ENCODE measurements at regions not wholly inside any gene's neighbourhood (a gene's known extent, or its start where the extent isn't known, plus 50 kb on each side); places are given as distances from the start of the nearest gene placed in this dataset.

DNA sequence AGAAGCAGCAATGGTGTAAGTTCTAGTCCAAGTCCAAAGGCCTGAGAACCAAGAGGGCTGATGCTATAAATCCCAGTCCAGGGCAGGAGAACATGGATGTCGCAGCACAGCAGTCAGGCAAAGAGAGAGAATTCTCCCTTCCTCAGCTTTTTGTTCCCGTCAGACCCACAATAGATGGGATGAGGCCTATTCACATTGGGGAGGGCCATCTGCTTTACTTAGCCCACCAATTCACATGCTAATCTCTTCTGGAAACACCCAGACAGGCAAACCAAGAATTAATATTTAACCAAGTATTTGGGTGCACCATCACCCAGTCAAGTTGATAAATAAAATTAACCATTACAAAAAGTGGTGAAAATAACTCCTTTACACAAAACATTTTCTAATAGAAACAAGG lies 511.7 kb upstream of the UBE2E2 start:
- TF ChIP-seq, protein P1, sequence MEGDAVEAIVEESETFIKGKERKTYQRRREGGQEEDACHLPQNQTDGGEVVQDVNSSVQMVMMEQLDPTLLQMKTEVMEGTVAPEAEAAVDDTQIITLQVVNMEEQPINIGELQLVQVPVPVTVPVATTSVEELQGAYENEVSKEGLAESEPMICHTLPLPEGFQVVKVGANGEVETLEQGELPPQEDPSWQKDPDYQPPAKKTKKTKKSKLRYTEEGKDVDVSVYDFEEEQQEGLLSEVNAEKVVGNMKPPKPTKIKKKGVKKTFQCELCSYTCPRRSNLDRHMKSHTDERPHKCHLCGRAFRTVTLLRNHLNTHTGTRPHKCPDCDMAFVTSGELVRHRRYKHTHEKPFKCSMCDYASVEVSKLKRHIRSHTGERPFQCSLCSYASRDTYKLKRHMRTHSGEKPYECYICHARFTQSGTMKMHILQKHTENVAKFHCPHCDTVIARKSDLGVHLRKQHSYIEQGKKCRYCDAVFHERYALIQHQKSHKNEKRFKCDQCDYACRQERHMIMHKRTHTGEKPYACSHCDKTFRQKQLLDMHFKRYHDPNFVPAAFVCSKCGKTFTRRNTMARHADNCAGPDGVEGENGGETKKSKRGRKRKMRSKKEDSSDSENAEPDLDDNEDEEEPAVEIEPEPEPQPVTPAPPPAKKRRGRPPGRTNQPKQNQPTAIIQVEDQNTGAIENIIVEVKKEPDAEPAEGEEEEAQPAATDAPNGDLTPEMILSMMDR (IDR thresholded peaks at IDR 0.05; ENCODE audit: insufficient read depth, low read length, poor library complexity, severe bottlenecking), result no peak
- no peak for TF ChIP-seq EZH2phosphoT487 (conservative IDR thresholded peaks at IDR 0.05; ENCODE audit: low read length)
